Mesendoderm (in vitro differentiated cells): ENCODE measurements at regions not wholly inside any gene's neighbourhood (a gene's known extent, or its start where the extent isn't known, plus 50 kb on each side); places are given as distances from the start of the nearest gene placed in this dataset.

Experiments used
- DNase-seq: peaks from one replicate; pipeline ENCODE4 v3.0.0; 2013
- H2AK5ac ChIP-seq: 2 replicates; pipeline ENCODE4 v1.6.1; 2013; ENCODE audit warnings: low read length, inconsistent platforms
- H2BK120ac ChIP-seq: 2 replicates; pipeline ENCODE4 v1.6.1; 2013; ENCODE audit warnings: low read depth, mild to moderate bottlenecking, low read length, moderate library complexity, mixed read lengths
- H2BK15ac ChIP-seq: replicated peaks from 2 replicates; pipeline ENCODE4 v1.6.1; 2013; ENCODE audit warnings: low read depth, mild to moderate bottlenecking, moderate library complexity
- H2BK5ac ChIP-seq: 2 replicates; pipeline ENCODE4 v1.6.1; 2013; ENCODE audit warnings: low read length, inconsistent platforms
- H3K18ac ChIP-seq: 2 replicates; pipeline ENCODE4 v1.6.1; 2013; ENCODE audit warnings: mild to moderate bottlenecking, low read length, mixed read lengths
- H3K23ac ChIP-seq: one replicate; pipeline ENCODE4 v1.6.1; 2013; ENCODE audit warnings: low read length
- H3K27ac ChIP-seq: 2 replicates; pipeline ENCODE4 v1.5.1; 2013; ENCODE audit warnings: low read depth, mild to moderate bottlenecking, inconsistent platforms, low read length, moderate library complexity
- H3K27me3 ChIP-seq: 2 replicates; pipeline ENCODE4 v1.6.1; 2013; ENCODE audit warnings: low read length, control low read depth, mild to moderate bottlenecking, inconsistent platforms; ENCODE audit not compliant: insufficient read depth, poor library complexity
- H3K36me3 ChIP-seq: 2 replicates; pipeline ENCODE4 v1.6.1; 2013; ENCODE audit warnings: low read length, inconsistent platforms; ENCODE audit not compliant: control insufficient read depth, insufficient read depth
- H3K4ac ChIP-seq: one replicate; pipeline ENCODE4 v1.6.1; 2013; ENCODE audit warnings: low read depth, mild to moderate bottlenecking, low read length, moderate library complexity
- H3K4me1 ChIP-seq: 2 replicates; pipeline ENCODE4 v1.6.1; 2013; ENCODE audit warnings: low read depth, low read length, inconsistent platforms; ENCODE audit not compliant: control insufficient read depth
- H3K4me2 ChIP-seq: 2 replicates; pipeline ENCODE4 v1.6.1; 2013; ENCODE audit warnings: low read length
- H3K4me3 ChIP-seq: 2 replicates; pipeline ENCODE4 v1.5.1; 2013; ENCODE audit warnings: mild to moderate bottlenecking, low read length
- H3K56ac ChIP-seq: one replicate; pipeline ENCODE4 v1.6.1; 2013; ENCODE audit warnings: low read length
- H3K79me1 ChIP-seq: 2 replicates; pipeline ENCODE4 v1.6.1; 2013; ENCODE audit warnings: low read length, inconsistent platforms
- H3K79me2 ChIP-seq: 2 replicates; pipeline ENCODE4 v1.6.1; 2013; ENCODE audit warnings: mild to moderate bottlenecking, low read length; ENCODE audit not compliant: control insufficient read depth, insufficient read depth
- H3K9ac ChIP-seq: 2 replicates; pipeline ENCODE4 v1.6.1; 2013; ENCODE audit warnings: low read length, inconsistent platforms
- H4K5ac ChIP-seq: one replicate; pipeline ENCODE4 v1.6.1; 2013; ENCODE audit warnings: low read length
- H4K8ac ChIP-seq: one replicate; pipeline ENCODE4 v1.6.1; 2013; ENCODE audit warnings: low read depth, mild to moderate bottlenecking, control low read depth, low read length, moderate library complexity
- WGBS: extraction: QIAGEN DNeasy Blood & Tissue Kit; methylation state at CpG from one replicate; pipeline ENCODE4 v1.1.7; 2013; ENCODE audit warnings: low lambda C conversion rate, missing lambda C conversion rate; ENCODE audit not compliant: insufficient coverage; ENCODE audit errors: extremely low coverage; 5-methylcytosine and 5-hydroxymethylcytosine counted together

GRCh38 chr5:176730815-176731475 is 79.4 kb upstream of the UNC5A start:
- H3K18ac ChIP-seq: no peak overlapping the region
- H3K23ac ChIP-seq: no peak overlapping the region
- WGBS: no CpG with 5 or more reads among the region's 10 CpGs
- H3K79me2 ChIP-seq: no peaks in the 10 kb centered on the region
- H2BK15ac ChIP-seq: no peak overlapping the region
- no peaks in the 10 kb centered on the region for H3K36me3 ChIP-seq
- no peak overlapping the region for H4K8ac ChIP-seq
- H3K9ac ChIP-seq: no peak overlapping the region
- H3K4ac ChIP-seq: no peak overlapping the region
- no peak overlapping the region for H2AK5ac ChIP-seq
- H3K4me3 ChIP-seq: no peak overlapping the region
- peaks cover 2% of the 10 kb centered on the region for H3K4me1 ChIP-seq
- H3K27me3 ChIP-seq: no peaks in the 10 kb centered on the region
- H3K79me1 ChIP-seq: no peaks in the 10 kb centered on the region
- H2BK5ac ChIP-seq: no peak overlapping the region
- no peak overlapping the region for H3K4me2 ChIP-seq
- DNase-seq: no peak
- no peak overlapping the region for H3K56ac ChIP-seq
- no peak overlapping the region for H3K27ac ChIP-seq
- no peak overlapping the region for H2BK120ac ChIP-seq
- no peak overlapping the region for H4K5ac ChIP-seq

GRCh38 chr5:176731506-176732160 is 78.7 kb upstream of the UNC5A start:
- no peak overlapping the region for H3K27ac ChIP-seq
- no peak overlapping the region for H3K18ac ChIP-seq
- H2BK5ac ChIP-seq: no peak overlapping the region
- no peak overlapping the region for H3K4me2 ChIP-seq
- no CpG with 5 or more reads among the region's 7 CpGs for WGBS
- H3K79me2 ChIP-seq: no peaks in the 10 kb centered on the region
- H3K4me1 ChIP-seq: peaks cover under 1% of the 10 kb centered on the region
- H2BK120ac ChIP-seq: no peak overlapping the region
- no peak overlapping the region for H4K8ac ChIP-seq
- no peak overlapping the region for H3K56ac ChIP-seq
- H3K9ac ChIP-seq: no peak overlapping the region
- no peaks in the 10 kb centered on the region for H3K79me1 ChIP-seq
- H3K23ac ChIP-seq: no peak overlapping the region
- H3K4me3 ChIP-seq: no peak overlapping the region
- H3K36me3 ChIP-seq: no peaks in the 10 kb centered on the region
- no peak for DNase-seq
- no peak overlapping the region for H2AK5ac ChIP-seq
- no peaks in the 10 kb centered on the region for H3K27me3 ChIP-seq
- H2BK15ac ChIP-seq: no peak overlapping the region
- H3K4ac ChIP-seq: no peak overlapping the region
- no peak overlapping the region for H4K5ac ChIP-seq

- no peaks in the 10 kb centered on the region for H3K79me2 ChIP-seq
Observed at GRCh38 chr5:176732306-176732705, 78.1 kb upstream of the UNC5A start.

GRCh38 chr5:176732736-176733405 is 77.5 kb upstream of the UNC5A start:
- Histone ChIP-seq H3K4me1 (peaks cover 6% of the 10 kb centered on the region), H3K4me2 (no peak overlapping the region), H3K23ac (no peak overlapping the region), H2BK15ac (no peak overlapping the region), H3K18ac (no peak overlapping the region), H3K79me1 (no peaks in the 10 kb centered on the region), H3K36me3 (no peaks in the 10 kb centered on the region), H2BK120ac (no peak overlapping the region), H3K9ac (no peak overlapping the region), H3K4ac (no peak overlapping the region), H2BK5ac (no peak overlapping the region), H3K27me3 (no peaks in the 10 kb centered on the region), H2AK5ac (no peak overlapping the region), H3K4me3 (no peak overlapping the region), H3K79me2 (no peaks in the 10 kb centered on the region), H4K8ac (no peak overlapping the region), H3K27ac (no peak overlapping the region), H4K5ac (no peak overlapping the region), H3K56ac (no peak overlapping the region)
- WGBS: no CpG with 5 or more reads among the region's 21 CpGs
- no peak for DNase-seq

More at GRCh38 chr5:176732306-176732705, 78.1 kb upstream of the UNC5A start:
- H3K79me1 ChIP-seq: no peaks in the 10 kb centered on the region
- no peak overlapping the region for H3K27ac ChIP-seq
- no peak overlapping the region for H3K4me2 ChIP-seq
- H3K9ac ChIP-seq: no peak overlapping the region
- H2BK120ac ChIP-seq: no peak overlapping the region
- DNase-seq: no peak
- H2AK5ac ChIP-seq: no peak overlapping the region
- H2BK15ac ChIP-seq: no peak overlapping the region
- no peak overlapping the region for H2BK5ac ChIP-seq
- no peak overlapping the region for H3K4me3 ChIP-seq
- no peak overlapping the region for H3K4ac ChIP-seq
- no peak overlapping the region for H3K18ac ChIP-seq
- no peak overlapping the region for H4K5ac ChIP-seq
- no peak overlapping the region for H3K23ac ChIP-seq
- no peaks in the 10 kb centered on the region for H3K36me3 ChIP-seq
- WGBS: no CpG with 5 or more reads among the region's 13 CpGs
- H4K8ac ChIP-seq: no peak overlapping the region
- no peaks in the 10 kb centered on the region for H3K27me3 ChIP-seq
- no peak overlapping the region for H3K56ac ChIP-seq
- H3K4me1 ChIP-seq: peaks cover 6% of the 10 kb centered on the region

- no peak overlapping the region for H2BK120ac ChIP-seq
- H3K79me1 ChIP-seq: no peaks in the 10 kb centered on the region
- DNase-seq: no peak
- no peak overlapping the region for H3K4me3 ChIP-seq
- H3K4ac ChIP-seq: no peak overlapping the region
- no CpG with 5 or more reads among the region's 32 CpGs for WGBS
- H3K36me3 ChIP-seq: no peaks in the 10 kb centered on the region
- no peak overlapping the region for H2BK5ac ChIP-seq
- no peak overlapping the region for H3K18ac ChIP-seq
- no peak overlapping the region for H4K5ac ChIP-seq
- H4K8ac ChIP-seq: no peak overlapping the region
- H3K79me2 ChIP-seq: no peaks in the 10 kb centered on the region
- H3K4me1 ChIP-seq: peaks cover 6% of the 10 kb centered on the region
- H3K56ac ChIP-seq: no peak overlapping the region
- H3K9ac ChIP-seq: no peak overlapping the region
- no peak overlapping the region for H2AK5ac ChIP-seq
- no peak overlapping the region for H3K27ac ChIP-seq
- no peak overlapping the region for H3K23ac ChIP-seq
- no peak overlapping the region for H2BK15ac ChIP-seq
- H3K4me2 ChIP-seq: no peak overlapping the region
- no peaks in the 10 kb centered on the region for H3K27me3 ChIP-seq
Observed at GRCh38 chr5:176733406-176734262, 76.7 kb upstream of the UNC5A start.
